NT2/D1 (cell line): ENCODE measurements at regions not wholly inside any gene's neighbourhood (a gene's known extent, or its start where the extent isn't known, plus 50 kb on each side); places are given as distances from the start of the nearest gene placed in this dataset.

ENCODE experiments used
- DNase-seq: peaks from one replicate; pipeline ENCODE4 v3.0.0-alpha.2; 2011; ENCODE audit warnings: low read depth, low spot score
- H3K27me3 ChIP-seq: 2 replicates; pipeline ENCODE4 v1.6.0; 2011; ENCODE audit warnings: mild to moderate bottlenecking; ENCODE audit not compliant: insufficient read length, insufficient read depth
- H3K36me3 ChIP-seq: 2 replicates; pipeline ENCODE4 v1.6.1; 2011; ENCODE audit warnings: mild to moderate bottlenecking, low read length, mixed read lengths; ENCODE audit not compliant: insufficient read depth, insufficient read length
- H3K4me1 ChIP-seq: 2 replicates; pipeline ENCODE4 v1.5.1; 2011; ENCODE audit not compliant: insufficient read depth, insufficient read length
- H3K4me3 ChIP-seq: 2 replicates; pipeline ENCODE4 v1.5.1; 2011; ENCODE audit warnings: low read depth; ENCODE audit not compliant: insufficient read length
- H3K9ac ChIP-seq: 2 replicates; pipeline ENCODE4 v1.6.0; 2011; ENCODE audit warnings: low read depth; ENCODE audit not compliant: insufficient read length
- H3K9me3 ChIP-seq: 2 replicates; pipeline ENCODE4 v1.5.1; 2011; ENCODE audit warnings: mild to moderate bottlenecking, low read length; ENCODE audit not compliant: insufficient read depth
- SUZ12 ChIP-seq: IDR thresholded peaks from 2 replicates; pipeline ENCODE4 v1.6.1; 2011; ENCODE audit not compliant: insufficient read length, insufficient read depth; ENCODE audit errors: extremely low read depth
- YY1 ChIP-seq: IDR thresholded peaks from 2 replicates; pipeline ENCODE4 v1.6.1; 2011; ENCODE audit not compliant: insufficient read length, insufficient read depth
- ZNF274 ChIP-seq: IDR thresholded peaks from 2 replicates; pipeline ENCODE4 v1.6.1; 2011; ENCODE audit warnings: mild to moderate bottlenecking, low read depth, low read length

DNA sequence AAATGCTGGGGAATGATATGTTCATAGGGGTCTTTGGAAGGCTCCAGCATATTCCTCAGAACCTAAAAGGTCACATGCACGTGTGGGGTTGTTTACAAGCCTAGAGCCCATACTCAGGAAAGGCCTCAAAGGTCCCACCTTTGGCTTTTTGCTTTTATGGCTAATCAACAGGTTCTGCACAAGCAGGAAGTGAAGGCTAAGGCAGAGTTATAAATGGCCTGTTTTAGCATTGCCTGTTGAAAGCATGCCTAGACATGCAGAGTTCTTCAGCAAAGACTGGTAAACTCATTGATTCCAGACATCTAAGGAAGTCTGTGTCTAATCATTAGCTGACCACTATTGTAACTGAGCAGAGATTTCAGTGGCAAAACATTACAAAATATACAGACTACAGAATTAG lies 198.3 kb downstream of the KCNRG start:
- Histone ChIP-seq H3K4me3 (no peak overlapping the region), H3K36me3 (no peaks in the 10 kb centered on the region), H3K9ac (no peak overlapping the region), H3K27me3 (no peaks in the 10 kb centered on the region), H3K9me3 (no peaks in the 10 kb centered on the region), H3K4me1 (no peaks in the 10 kb centered on the region)
- no peak for TF ChIP-seq ZNF274
- TF ChIP-seq YY1: no peak
- TF ChIP-seq SUZ12: no peak
- no peak for DNase-seq

GRCh38 chr13:50214514-50214913 lies 199.3 kb downstream of the KCNRG start:
- TF ChIP-seq SUZ12 (no peak), ZNF274 (no peak), YY1 (no peak)
- no peaks in the 10 kb centered on the region for H3K36me3 ChIP-seq
- H3K9ac ChIP-seq: no peak overlapping the region
- H3K4me3 ChIP-seq: no peak overlapping the region
- no peaks in the 10 kb centered on the region for H3K27me3 ChIP-seq
- no peaks in the 10 kb centered on the region for H3K4me1 ChIP-seq
- H3K9me3 ChIP-seq: no peaks in the 10 kb centered on the region
- no peak for DNase-seq

DNA sequence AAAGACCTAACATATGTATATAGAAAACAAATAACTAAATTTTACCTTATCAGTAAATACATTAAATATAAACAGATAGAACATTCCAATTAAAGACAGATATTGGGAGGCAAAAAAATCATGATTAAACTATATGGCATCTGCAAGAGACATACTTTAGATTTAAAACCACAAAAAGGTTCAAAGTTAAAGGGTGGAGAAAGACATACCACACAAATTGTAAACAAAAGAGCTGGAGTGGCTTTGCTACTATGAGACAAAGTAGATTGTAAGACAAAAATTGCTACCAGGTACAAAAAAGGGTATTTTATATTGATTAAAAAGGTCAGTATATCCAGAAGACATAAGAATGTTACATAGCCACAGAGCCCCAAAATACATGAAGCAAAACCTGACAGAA lies 200.2 kb downstream of the KCNRG start:
- Histone ChIP-seq H3K4me1 (no peaks in the 10 kb centered on the region), H3K4me3 (no peak overlapping the region), H3K36me3 (no peaks in the 10 kb centered on the region), H3K9ac (no peak overlapping the region), H3K27me3 (no peaks in the 10 kb centered on the region), H3K9me3 (no peaks in the 10 kb centered on the region)
- no peak for DNase-seq
- no peak for TF ChIP-seq SUZ12
- no peak for TF ChIP-seq ZNF274
- no peak for TF ChIP-seq YY1

DNA sequence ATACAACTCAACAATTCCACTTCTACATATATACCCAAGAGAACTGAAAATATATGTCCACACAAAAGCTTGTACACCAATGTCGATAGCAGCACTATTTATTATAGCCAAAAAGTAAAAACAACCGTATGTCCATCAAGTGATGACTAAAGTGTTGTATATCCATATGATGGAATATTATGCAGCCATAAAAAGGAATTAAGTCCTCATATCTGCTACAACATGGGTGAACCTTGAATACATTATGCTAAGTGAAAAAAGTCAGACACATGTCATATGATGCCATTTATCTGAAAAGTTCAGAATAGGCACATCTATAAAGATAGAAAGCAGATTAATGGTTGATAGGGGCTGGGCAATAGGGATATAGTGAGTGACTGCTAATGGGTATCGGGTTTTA lies 204.5 kb downstream of the KCNRG start:
- no peak for DNase-seq
- no peak for TF ChIP-seq SUZ12
- TF ChIP-seq YY1: no peak
- no peak for TF ChIP-seq ZNF274
- H3K27me3 ChIP-seq: no peaks in the 10 kb centered on the region
- H3K4me3 ChIP-seq: no peak overlapping the region
- H3K36me3 ChIP-seq: no peaks in the 10 kb centered on the region
- H3K9me3 ChIP-seq: no peaks in the 10 kb centered on the region
- H3K9ac ChIP-seq: no peak overlapping the region
- H3K4me1 ChIP-seq: no peaks in the 10 kb centered on the region

DNA sequence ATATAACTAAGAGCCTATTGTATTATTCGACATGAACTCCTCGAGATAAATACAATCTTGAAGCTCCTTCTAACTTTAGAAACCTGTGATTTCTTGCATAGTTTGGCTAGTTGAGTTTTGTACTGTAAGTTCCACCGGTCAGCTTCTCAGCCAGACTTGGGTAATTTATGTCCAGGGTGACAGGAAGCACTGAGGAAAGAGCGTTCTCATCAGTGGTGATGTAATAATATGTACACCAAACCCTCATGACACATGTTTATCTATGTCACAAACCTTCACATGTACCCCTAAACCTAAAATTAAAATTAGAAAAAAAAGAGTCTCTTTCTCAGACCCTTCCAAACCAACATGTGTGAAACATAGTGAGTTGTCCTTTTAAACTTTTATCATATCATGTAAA lies 205.7 kb downstream of the KCNRG start:
- Histone ChIP-seq H3K36me3 (no peaks in the 10 kb centered on the region), H3K4me1 (no peaks in the 10 kb centered on the region), H3K9ac (no peak overlapping the region), H3K27me3 (no peaks in the 10 kb centered on the region), H3K4me3 (no peak overlapping the region), H3K9me3 (no peaks in the 10 kb centered on the region)
- TF ChIP-seq ZNF274 (no peak), SUZ12 (no peak), YY1 (no peak)
- DNase-seq: no peak

DNA sequence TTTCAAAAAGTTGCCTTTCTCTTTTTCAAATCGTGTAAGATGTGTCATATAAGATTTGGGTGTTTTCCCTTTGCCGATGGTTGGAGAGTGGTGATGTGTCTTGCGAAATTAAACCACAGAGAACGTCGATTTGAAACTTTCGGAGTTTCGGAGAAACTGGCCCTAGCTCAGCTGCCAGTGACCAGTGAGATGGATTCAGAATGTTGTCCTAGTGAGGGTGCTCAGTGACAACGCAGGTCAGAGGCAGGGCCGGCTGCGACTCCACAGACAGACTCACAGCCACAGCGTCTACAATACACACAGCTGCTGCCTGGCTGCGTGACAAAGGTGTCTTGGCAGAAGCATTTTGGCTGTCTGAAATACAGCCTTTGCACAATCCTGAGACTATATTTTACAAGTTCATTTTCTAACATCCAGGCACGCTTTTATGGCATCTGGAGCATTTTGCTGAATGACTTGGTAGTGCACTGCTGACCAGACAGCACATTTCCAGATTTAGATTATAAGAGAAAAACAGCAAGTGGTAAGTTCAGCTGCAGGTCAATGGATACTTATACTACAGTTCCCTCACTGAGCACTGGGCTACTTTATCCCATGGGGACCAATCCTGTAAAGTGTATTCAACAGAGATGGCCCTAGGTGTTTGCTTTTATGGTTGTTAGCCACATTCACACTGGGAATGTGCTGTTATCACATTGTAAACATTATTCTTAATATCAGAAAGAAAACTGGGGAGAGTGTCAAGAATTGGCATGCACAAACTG lies 207.5 kb downstream of the KCNRG start:
- Histone ChIP-seq H3K4me3 (no peak overlapping the region), H3K4me1 (no peaks in the 10 kb centered on the region), H3K27me3 (no peaks in the 10 kb centered on the region), H3K9me3 (no peaks in the 10 kb centered on the region), H3K36me3 (no peaks in the 10 kb centered on the region), H3K9ac (no peak overlapping the region)
- TF ChIP-seq SUZ12 (no peak), ZNF274 (no peak), YY1 (no peak)
- no peak for DNase-seq

DNA sequence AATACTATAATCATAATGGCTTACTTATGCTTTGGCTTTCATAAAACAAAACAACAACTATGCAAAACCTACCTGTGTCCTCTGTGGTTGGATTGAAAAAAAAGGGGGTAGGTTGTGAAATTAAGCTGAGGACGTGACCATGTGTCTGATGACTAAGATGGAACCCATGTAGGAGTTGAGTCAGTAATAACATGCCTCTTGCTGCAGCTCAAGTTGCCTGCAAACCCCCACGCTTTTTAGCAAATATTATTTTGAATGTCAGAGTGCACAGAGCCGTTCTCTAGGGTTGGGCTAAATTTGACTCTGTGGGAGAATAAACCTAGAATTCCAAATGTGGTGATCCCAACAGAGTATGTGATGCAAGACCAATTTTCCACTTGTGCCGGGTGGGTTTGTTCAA lies 209.3 kb downstream of the KCNRG start:
- Histone ChIP-seq H3K9ac (no peak overlapping the region), H3K27me3 (no peaks in the 10 kb centered on the region), H3K4me3 (no peak overlapping the region), H3K9me3 (no peaks in the 10 kb centered on the region), H3K36me3 (no peaks in the 10 kb centered on the region), H3K4me1 (no peaks in the 10 kb centered on the region)
- no peak for DNase-seq
- TF ChIP-seq YY1 (no peak), ZNF274 (no peak), SUZ12 (no peak)
